Urinary bladder (tissue), 3 donors: ENCODE measurements at regions not wholly inside any gene's neighbourhood (a gene's known extent, or its start where the extent isn't known, plus 50 kb on each side); places are given as distances from the start of the nearest gene placed in this dataset.
"Not testable (repeated sequence)": the region's sequence is repeated elsewhere in the genome, so short reads cannot be mapped to it uniquely, and the experiment has no call there.

Experiments
- DNase-seq: peaks from one replicate; pipeline ENCODE4 v3.0.0-alpha.2; 2015; ENCODE audit errors: extremely low spot score
- H3K27ac ChIP-seq: one replicate; pipeline ENCODE4 v1.5.1; 2013; ENCODE audit warnings: low read depth, mild to moderate bottlenecking, moderate library complexity
- H3K36me3 ChIP-seq: one replicate; pipeline ENCODE4 v1.6.1; 2013; ENCODE audit warnings: mild to moderate bottlenecking, moderate library complexity; ENCODE audit not compliant: insufficient read depth
- H3K4me1 ChIP-seq: one replicate; pipeline ENCODE4 v1.6.1; 2013; ENCODE audit warnings: mild to moderate bottlenecking, moderate library complexity; ENCODE audit not compliant: insufficient read depth
- H3K4me3 ChIP-seq: one replicate; pipeline ENCODE4 v1.5.1; 2013; ENCODE audit warnings: low read depth, low read length
- WGBS: extraction: QIAGEN DNeasy Blood & Tissue Kit; methylation state at CpG from one replicate; pipeline ENCODE4 v1.1.7; 2013; 5-methylcytosine and 5-hydroxymethylcytosine counted together
- donor health status: healthy with polysubstance abuse.
- donor health status: healthy.

- Histone ChIP-seq H3K4me1 (no peaks in the 10 kb centered on the region), H3K36me3 (no peaks in the 10 kb centered on the region), H3K27ac (no peak overlapping the region), H3K4me3 (no peak overlapping the region)
- DNase-seq: no peak
- 77% methylated on average over 3 of the region's 3 CpGs for WGBS
Measured at GRCh38 chr5:152066784-152067183, 142.1 kb upstream of the GLRA1 start.

- 83% methylated on average over 1 of the region's 1 CpG for WGBS
- Histone ChIP-seq H3K27ac (no peak overlapping the region), H3K4me3 (no peak overlapping the region), H3K36me3 (no peaks in the 10 kb centered on the region), H3K4me1 (no peaks in the 10 kb centered on the region)
- DNase-seq: no peak
Measured at GRCh38 chr5:152063004-152063403, 138.4 kb upstream of the GLRA1 start.

GRCh38 chr5:152061095-152061494 lies 136.4 kb upstream of the GLRA1 start:
- no peak overlapping the region for H3K4me3 ChIP-seq
- H3K36me3 ChIP-seq: no peaks in the 10 kb centered on the region
- no peak for DNase-seq
- H3K4me1 ChIP-seq: no peaks in the 10 kb centered on the region
- WGBS: 56% methylated on average over 2 of the region's 2 CpGs
- no peak overlapping the region for H3K27ac ChIP-seq

GRCh38 chr5:152058267-152058666 lies 133.6 kb upstream of the GLRA1 start:
- WGBS: 88% methylated on average over 6 of the region's 6 CpGs
- H3K4me1 ChIP-seq: no peaks in the 10 kb centered on the region

GRCh38 chr5:152056931-152057330 lies 132.3 kb upstream of the GLRA1 start:
- no peaks in the 10 kb centered on the region for H3K4me1 ChIP-seq
- no peak overlapping the region for H3K27ac ChIP-seq
- H3K36me3 ChIP-seq: no peaks in the 10 kb centered on the region
- H3K4me3 ChIP-seq: no peak overlapping the region
- DNase-seq: no peak
- 86% methylated on average over 7 of the region's 7 CpGs for WGBS

More at GRCh38 chr5:152058267-152058666, 133.6 kb upstream of the GLRA1 start:
- Histone ChIP-seq H3K36me3 (no peaks in the 10 kb centered on the region), H3K27ac (no peak overlapping the region), H3K4me3 (no peak overlapping the region)
- no peak for DNase-seq

GRCh38 chr5:152052470-152052869 lies 127.8 kb upstream of the GLRA1 start:
- WGBS: 51% methylated on average over 3 of the region's 3 CpGs
- Histone ChIP-seq H3K4me3 (no peak overlapping the region), H3K27ac (no peak overlapping the region), H3K4me1 (no peaks in the 10 kb centered on the region), H3K36me3 (no peaks in the 10 kb centered on the region)
- no peak for DNase-seq

DNA sequence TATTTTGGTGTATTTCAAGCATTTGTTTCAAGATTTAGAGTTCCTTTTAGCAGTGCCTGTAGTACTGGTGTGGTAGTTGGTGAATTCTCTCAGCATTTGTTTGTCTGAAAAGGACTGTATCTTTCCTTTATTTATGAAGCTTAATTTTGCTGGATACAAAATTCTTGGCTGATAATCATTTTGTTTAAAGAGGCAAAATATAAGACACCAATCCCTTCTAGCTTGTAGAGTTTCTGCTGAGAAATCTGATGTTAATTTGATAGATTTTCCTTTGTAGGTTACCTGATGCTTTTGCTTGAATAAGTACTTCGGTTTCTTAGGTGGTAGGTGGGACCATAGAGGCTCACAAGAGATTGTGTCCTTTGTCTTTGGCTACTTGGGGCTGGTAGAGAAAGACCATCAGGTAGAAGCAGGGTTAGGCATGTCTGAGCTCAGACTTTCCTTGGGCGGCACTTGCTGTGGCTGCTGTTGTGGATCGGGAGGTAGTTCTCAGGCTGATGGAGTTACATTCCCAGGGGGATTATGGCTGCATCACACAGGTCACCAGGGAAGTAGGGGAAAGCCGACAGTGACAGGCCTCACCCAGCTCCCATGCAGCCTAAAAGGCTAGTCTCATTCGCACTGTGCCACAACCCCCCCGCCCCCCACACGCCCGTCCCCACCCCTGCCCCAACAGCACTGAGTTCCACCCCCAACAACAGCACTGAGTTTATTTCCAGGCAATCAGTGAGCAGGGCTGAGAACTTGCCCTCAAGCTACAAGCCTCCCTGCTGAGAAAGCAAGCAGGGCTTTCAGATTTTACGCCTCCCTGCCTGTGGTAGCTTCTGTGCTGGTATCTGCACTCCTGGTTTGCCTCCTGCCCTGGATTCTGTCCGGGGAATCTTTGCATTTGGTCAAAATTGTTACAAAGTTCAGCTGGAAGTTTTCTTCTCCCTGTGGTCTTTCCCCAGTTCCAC lies 127.1 kb upstream of the GLRA1 start:
- Histone ChIP-seq H3K36me3 (no peaks in the 10 kb centered on the region), H3K4me3 (no peak overlapping the region), H3K4me1 (no peaks in the 10 kb centered on the region), H3K27ac (no peak overlapping the region)
- no peak for DNase-seq
- 34% methylated on average over 10 of the region's 10 CpGs for WGBS

GRCh38 chr5:152046361-152046760 lies 121.7 kb upstream of the GLRA1 start:
- H3K4me1 ChIP-seq: no peaks in the 10 kb centered on the region
- no peak overlapping the region for H3K27ac ChIP-seq
- H3K36me3 ChIP-seq: no peaks in the 10 kb centered on the region
- no peak for DNase-seq
- H3K4me3 ChIP-seq: no peak overlapping the region
- WGBS: 54% methylated on average over 4 of the region's 4 CpGs

DNA sequence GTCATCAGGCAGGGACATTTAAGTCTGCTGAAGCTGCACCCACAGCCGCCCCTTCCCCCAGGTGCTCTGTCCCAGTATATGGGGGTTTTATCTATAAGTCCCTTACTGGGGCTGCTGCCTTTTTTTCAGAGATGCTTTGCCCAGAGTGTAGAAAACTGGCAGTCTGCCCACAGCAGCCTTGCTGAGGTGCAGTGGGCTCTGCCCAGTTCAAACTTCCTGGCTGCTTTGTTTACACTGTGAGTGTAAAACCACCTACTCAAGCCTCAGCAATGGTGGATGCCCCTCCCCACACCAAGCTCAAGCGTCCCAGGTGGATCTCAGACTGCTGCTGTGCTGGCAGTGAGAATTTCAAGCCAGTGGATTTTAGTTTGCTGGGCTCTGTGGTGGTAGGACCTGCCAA lies 114.2 kb upstream of the GLRA1 start:
- H3K4me3 ChIP-seq, H3K36me3 ChIP-seq, H3K4me1 ChIP-seq, H3K27ac ChIP-seq, DNase-seq: not testable (repeated sequence)
- 43% methylated on average over 2 of the region's 2 CpGs for WGBS

DNA sequence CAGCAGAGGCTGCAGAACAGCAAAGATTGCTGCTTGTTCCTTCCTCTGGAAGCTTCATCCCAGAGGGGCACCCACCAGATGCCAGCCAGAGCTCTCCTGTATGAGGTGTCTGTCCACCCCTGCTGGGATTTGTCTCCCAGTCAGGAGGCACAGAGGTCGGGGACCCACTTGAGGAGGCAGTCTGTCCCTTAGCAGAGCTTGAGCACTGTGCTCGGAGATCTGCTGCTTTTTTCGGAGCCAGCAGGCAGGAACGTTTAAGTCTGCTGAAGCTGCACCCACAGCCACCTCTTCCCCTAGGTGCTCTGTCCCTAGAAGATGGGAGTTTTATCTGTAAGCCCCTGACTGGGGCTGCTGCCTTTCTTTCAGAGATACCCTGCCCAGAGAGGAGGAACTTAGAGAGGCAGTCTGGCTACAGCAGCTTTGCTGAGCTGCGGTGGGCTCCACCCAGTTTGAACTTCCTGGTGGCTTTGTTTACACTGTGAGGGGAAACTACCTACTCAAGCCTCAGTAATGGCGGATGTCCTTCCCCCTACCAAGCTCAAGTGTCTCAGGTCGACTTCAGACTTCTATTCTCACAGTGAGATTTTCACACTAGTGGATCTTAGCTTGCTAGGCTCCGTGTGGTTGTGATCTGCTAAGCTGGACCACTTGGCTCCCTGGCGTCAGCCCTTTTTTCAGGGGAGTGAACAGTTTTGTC lies 101.8 kb upstream of the GLRA1 start:
- WGBS: 60% methylated on average over 9 of the region's 9 CpGs

DNA sequence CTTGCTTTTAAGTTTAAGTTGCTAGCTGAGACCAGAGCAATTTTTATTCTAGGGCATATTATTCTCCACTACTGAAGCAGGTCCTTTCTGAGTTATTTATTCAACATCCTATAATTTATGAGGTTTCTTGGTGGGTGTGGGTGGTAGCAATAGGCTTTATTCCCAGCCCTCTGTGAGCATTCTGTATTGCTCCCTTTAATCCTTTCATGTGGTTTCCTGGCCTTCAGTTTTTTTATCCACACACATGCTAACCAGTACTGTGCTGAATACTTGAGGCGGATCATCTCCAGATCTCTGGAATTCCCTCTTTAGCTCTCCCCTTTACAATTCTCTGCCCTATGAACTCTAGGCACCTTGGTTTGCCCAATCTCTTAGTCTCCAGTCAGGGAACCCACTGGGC lies 91.8 kb upstream of the GLRA1 start:
- WGBS: 70% methylated on average over 1 of the region's 1 CpG
- DNase-seq: no peak
- Histone ChIP-seq H3K36me3 (no peaks in the 10 kb centered on the region), H3K4me1 (no peaks in the 10 kb centered on the region), H3K4me3 (no peak overlapping the region), H3K27ac (no peak overlapping the region)

More for the DNA sequence above, 101.8 kb upstream of the GLRA1 start:
- not testable (repeated sequence) for H3K4me1 ChIP-seq, H3K4me3 ChIP-seq, DNase-seq, H3K27ac ChIP-seq, H3K36me3 ChIP-seq

DNA sequence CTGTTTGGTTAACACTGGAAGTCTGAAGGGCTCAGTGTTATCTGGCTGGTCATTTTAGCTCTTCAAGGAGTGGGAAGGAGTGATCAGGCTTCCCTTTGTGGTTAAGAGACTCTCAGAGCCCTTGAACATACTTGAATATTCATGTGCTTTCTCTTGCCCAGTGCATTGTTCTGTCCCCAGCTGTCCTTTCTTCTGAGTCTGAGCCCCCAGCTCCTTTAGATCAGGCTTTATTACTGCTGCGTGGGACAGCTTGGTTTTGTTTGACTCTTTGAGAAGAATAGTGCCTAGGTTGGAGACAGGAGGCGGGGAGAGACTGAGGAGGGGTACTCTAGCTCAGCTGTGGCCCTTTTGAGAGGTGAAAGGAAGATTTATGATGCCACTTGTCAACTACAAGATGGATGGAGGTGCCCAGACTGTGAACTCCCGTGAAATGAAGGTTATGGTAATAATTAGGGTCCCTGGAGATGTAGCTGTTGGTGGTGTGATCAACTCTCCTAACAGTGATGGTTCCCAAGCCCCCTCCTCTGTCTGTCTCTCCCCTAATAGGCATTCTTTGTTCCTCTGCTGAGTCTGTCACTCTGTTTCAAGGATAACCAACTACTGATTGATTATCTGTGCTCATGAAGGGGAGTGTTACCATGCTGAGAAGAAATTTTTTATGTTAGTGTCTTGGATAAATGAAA lies 83.1 kb upstream of the GLRA1 start:
- Histone ChIP-seq H3K4me3 (no peak overlapping the region), H3K36me3 (no peaks in the 10 kb centered on the region), H3K27ac (no peak overlapping the region), H3K4me1 (no peaks in the 10 kb centered on the region)
- no peak for DNase-seq
- WGBS: 27% methylated on average over 3 of the region's 3 CpGs

DNA sequence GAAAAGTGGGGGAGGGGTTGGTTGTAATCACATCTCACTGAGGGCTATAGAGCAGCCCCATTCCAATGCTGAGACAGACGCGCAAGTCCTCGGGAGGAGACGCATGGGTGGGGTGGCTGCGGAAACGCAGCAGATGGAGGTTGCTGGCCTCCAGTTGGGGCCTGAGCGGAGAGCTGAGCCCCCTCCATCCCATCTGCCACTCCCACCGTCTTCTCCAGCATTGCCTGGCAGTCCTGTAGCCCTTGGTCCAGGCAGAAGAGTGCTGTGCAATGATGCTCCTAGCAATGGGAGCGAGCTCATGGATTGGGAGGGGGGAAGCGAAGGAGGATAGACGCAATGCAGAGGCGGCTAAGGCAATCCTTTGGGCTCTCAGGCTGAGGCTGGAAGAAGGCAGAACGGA lies 79.4 kb upstream of the GLRA1 start:
- H3K36me3 ChIP-seq: no peaks in the 10 kb centered on the region
- no peaks in the 10 kb centered on the region for H3K4me1 ChIP-seq
- H3K4me3 ChIP-seq: no peak overlapping the region
- no peak overlapping the region for H3K27ac ChIP-seq
- DNase-seq: no peak
- 92% methylated on average over 13 of the region's 13 CpGs for WGBS
